ENCODE measurements at regions not wholly inside any gene's neighbourhood (a gene's known extent, or its start where the extent isn't known, plus 50 kb on each side); places are given as distances from the start of the nearest gene placed in this dataset.

GRCh38 chr11:115700496-115700895 lies 196.3 kb upstream of the CADM1 start:
- no peak for DNase-seq

- no peak for DNase-seq
Observed at GRCh38 chr11:115699733-115700132, 195.5 kb upstream of the CADM1 start.

- no peak for DNase-seq
Observed at GRCh38 chr11:115699326-115699725, 195.1 kb upstream of the CADM1 start.

DNA sequence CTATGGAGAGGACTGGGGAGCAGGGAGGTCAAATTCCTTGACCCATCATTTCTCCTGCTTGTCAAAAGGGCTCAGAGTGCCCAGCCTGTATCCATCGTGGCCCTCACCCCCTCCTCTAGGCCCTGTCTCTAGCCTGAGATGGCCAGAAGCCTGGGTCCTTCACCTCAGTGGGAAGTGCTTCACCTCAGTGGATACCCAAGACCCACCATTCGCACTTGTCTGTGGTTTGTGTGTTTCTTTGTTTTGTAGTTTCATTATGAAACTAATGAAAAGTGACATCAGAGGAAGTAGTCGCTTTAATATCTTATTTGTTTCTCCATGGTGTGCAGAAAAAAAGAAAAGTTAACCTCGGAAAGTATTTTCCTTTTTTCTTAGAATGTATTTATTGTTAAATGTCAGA lies 194.0 kb upstream of the CADM1 start:
- DNase-seq, result no peak

DNA sequence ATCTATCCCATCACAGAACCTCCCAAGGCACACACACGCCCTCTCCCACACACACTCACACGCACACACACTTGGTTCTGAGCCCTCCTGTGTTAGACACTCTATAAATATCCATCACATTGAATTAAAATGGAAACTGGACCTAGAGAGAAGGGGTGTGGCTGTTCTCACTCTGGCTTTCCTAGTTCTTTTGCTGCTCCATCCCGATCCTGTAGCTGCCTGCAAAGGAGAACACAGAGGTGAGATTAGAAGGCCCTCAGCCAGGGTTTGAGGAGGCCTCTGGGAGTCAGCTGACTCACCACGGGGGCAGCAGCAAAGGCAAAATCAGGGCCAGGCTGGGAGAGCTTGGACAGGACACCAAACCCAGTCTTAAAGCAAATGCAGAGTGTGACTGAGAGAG lies 192.3 kb upstream of the CADM1 start:
- DNase-seq, result no peak

DNA sequence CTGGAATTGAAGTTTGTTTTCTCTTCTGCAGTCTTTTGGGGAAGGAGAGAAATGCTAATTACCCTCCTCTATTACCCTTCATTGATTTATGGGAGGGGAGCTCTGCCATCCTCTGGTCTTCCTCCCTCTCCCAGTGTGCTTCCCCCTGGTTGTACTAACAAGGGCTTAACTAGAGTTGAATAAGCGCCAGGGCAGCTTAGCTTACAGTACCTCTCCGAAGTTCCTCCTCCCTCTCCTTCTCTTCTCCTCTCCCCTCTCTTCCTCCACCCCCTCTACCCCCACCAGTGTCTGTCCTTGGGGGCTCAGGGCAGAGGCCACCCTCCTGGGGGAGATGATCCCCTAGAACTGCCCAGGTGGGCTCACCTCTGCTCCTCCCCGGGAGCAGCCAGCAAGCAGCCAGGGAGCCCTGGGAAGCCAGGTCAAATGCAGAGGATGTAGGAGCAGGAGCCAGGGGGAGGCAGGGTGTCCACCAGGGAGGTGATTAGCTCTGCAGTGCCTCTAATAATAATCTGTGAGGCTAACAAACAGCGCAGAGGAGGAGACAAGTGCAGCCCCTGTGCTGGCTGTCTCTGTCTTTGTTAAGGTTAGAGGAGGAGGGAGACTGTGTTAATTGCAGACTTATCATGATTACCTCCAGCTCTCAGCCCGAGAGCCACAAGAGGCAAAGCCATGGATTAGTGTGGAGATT lies 191.6 kb upstream of the CADM1 start:
- DNase-seq, result no peak

DNA sequence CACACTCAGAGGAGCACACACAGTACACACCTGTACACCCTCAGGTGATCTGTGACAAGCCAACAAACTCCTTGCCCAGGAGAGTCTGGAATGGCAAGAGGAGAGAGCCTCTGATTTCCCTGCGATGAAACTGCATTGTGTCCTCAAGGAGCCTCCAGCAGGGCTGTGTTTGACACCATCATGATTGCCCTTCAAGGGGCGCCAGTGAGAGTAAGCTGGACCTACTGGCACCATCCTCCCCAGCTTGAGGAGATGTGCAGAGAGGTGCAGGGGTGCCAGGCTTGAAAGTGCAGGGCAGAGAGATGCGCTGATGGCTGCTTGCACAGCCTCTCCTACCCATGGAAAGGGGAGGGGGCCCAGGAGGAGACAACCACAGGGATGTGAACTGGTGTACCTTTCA lies 188.8 kb upstream of the CADM1 start:
- DNase-seq, result no peak

DNA sequence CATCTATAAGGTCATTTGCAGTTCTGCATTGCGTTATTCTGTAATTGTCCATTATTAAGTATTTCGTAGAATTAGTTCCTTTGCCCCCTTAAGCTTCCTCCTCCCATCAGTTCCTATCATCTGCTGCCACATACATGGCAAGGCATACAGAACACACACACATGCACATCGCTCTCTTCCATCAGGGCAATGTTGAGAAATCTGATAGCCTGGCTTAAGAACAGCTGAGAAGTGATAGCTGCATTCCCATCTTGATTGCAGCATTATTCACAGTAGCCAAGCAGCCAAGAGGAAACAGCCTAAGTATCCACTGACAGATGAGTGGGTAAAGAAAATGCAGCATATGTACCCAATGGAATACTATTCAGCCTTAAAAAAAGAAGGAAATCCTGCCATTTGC lies 186.8 kb upstream of the CADM1 start:
- no peak for DNase-seq

- no peak for DNase-seq
Observed at GRCh38 chr11:115687934-115688333, 183.7 kb upstream of the CADM1 start.

- DNase-seq, result no peak
Observed at GRCh38 chr11:115684699-115685098, 180.5 kb upstream of the CADM1 start.

- DNase-seq, result no peak
Observed at GRCh38 chr11:115684135-115684534, 179.9 kb upstream of the CADM1 start.

DNA sequence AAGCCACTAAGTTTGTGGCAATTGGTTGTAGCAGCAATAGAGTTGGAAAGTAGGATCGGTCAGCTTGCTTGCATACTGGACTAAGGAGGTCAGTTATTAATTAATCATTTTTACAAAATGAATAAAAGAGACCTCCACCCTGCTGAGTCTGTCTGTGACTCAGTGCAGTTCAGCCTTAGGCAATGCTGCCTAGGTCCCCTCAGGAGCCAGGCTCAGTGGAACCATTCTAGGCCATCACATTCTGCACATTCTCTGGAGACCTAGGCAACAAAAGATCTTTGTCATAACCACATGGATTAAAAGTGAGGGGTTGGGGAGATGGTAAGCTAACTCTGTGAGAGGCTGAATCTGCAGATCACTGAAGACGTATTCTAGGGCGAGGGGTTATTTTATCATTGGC lies 178.7 kb upstream of the CADM1 start:
- DNase-seq, result no peak

DNA sequence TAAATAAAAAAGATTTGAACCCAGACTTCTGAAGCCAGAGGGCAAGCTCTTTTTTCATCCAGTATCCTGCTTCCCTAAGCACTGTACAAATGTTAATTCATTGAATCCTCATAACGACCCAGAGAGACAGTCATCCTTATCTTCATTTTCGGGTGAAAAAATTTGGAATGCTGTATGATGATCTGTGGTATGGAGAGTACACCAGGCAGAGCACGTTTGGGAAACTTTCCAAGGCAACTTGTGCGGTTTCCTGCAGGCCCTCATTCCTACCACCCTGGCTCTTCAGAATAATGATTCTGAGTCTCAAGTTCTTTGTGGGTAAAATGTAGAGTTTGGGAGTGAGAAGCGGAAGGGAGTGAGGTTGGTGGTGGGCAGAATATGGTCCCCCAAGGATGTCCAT lies 177.9 kb upstream of the CADM1 start:
- no peak for DNase-seq

DNA sequence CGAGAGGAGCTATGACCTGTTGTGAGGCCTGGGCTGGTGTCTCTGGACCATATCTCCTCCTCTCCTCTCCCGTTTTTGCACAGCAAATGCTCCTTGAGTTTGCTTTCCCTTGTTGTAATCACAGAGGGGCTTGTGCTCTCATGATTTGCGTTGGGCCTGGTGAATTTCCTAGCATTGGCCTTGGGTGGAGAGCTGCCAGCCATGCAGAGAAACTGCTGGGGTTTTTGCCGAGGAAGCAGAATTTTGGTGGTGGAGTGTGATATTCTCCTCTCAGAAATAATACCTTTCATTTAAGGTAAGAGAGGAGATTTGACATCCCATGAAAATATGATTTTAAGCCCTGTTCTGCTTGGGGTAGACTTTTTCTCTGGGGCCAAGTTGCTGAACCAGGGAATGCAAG lies 175.7 kb upstream of the CADM1 start:
- no peak for DNase-seq

- DNase-seq, result no peak
Observed at GRCh38 chr11:115678942-115679341, 174.7 kb upstream of the CADM1 start.

- DNase-seq, result no peak
Observed at GRCh38 chr11:115677190-115677589, 173.0 kb upstream of the CADM1 start.

DNA sequence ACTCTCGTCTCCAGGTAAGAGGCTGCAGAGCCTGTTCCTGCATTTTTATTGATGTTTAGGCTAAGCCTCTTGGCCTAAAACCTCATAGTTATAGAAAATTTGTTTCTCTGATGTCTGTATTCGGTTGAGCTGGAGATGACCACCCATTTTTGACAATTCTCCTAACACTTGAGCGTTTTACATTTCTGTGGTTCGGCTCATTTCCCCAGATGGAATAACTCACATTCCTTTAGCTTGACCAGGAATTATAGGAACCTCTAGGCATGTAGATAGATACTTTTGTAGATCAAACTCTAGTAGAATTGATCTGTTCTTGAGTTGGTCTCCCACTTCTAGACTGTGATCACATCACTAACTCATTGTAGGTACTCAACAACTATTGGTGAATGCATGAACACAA lies 172.6 kb upstream of the CADM1 start:
- DNase-seq, result no peak

DNA sequence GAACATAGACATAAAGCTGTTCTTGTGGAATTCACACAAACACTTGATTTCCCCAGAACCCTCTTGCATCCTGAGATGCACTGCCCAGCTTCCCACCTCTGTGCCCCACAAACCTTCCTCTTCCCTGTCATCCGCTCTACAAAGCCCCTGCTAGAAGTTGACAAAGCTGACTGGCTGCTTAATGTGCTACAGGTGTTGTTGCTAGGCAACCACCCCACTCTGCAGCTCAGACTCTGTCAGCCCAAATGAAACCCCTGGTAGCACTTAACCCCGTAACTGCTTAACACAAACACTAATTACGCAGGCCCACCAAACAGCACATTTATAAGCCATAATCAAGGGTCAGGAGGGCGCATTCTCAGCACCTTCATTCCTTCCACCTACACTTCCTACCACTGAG lies 172.0 kb upstream of the CADM1 start:
- DNase-seq, result no peak

GRCh38 chr11:115674937-115675544 lies 170.8 kb upstream of the CADM1 start:
- DNase-seq, result no peak

DNA sequence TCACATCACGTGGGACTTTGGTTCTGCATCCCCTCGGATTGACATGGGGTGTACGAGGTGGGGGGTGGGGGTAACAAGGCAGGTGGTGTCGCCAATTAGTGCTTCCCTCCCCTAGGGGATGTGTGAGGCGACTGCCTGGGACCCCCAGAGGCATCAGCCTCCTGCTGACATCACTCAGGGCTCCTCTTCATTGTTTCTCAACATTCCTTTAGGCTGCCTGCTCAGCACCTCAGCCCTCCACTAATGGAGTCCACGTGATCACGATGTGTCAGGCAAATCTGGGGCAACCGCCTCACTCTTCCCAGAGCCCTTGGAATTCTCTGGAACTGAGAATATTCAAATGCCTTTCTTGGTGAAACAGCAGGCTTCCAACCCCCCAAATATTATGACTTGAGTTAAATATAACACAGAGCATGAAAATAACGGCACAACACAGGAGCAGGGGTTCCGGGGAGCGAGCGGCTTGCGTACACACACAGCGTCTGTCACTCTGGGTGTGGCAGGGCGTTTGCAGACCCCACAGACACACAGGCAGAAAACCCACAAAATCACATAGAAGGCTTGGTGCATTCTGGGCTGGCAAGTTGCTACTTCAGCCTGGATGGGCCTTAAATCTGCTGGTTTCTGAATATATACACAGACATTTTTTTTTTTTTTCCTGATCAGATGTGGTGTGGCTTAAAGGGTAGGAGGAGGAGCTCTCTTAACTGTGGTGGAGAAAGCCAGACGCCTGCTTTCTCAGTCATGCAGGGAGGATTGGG lies 170.1 kb upstream of the CADM1 start:
- no peak for DNase-seq

- no peak for DNase-seq
Observed at GRCh38 chr11:115673720-115674119, 169.5 kb upstream of the CADM1 start.

DNA sequence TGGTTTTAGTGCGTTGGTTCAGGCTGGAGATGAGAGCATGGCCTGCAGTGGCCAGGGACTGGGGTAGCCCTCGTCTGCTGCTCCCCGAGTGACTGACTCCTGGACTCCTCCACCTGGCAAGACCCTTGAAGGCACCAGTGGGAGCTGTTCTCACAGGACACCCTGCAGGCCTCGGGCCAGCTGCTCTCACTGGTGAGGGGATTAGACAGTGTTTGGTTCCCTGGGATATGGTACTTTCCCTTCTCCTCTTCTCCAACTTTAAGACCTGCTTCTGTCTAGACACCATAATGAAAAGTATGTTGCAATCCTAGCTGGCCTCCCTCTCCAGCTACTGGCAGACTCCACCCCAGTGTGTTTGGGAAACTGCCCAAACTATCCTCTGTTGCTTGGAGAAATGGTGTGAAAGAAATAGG lies 168.8 kb upstream of the CADM1 start:
- no peak for DNase-seq

- DNase-seq, result no peak
Observed at GRCh38 chr11:115672412-115672811, 168.2 kb upstream of the CADM1 start.

GRCh38 chr11:115670538-115671205 lies 166.5 kb upstream of the CADM1 start:
- no peak for DNase-seq

All from AML-193 (cell line).